Endothelial cell of hepatic sinusoid (primary cell): ENCODE measurements at regions not wholly inside any gene's neighbourhood (a gene's known extent, or its start where the extent isn't known, plus 50 kb on each side); places are given as distances from the start of the nearest gene placed in this dataset.
"Not testable (repeated sequence)": the region's sequence is repeated elsewhere in the genome, so short reads cannot be mapped to it uniquely, and the experiment has no call there.

Experiments
- in situ Hi-C: cut with HindIII; loops from 2 replicates; pipeline ENCODE4 v1.10.0; 2017; ENCODE audit warnings: low sequenced_read_pairs

- in situ Hi-C loops: no loop called here
These were observed 221.4 kb downstream of the TLE3 start for GRCh38 chr15:69876064-69876940.

- in situ Hi-C loops: not testable (repeated sequence)
These were observed 217.8 kb downstream of the TLE3 start for GRCh38 chr15:69879963-69880362.

DNA sequence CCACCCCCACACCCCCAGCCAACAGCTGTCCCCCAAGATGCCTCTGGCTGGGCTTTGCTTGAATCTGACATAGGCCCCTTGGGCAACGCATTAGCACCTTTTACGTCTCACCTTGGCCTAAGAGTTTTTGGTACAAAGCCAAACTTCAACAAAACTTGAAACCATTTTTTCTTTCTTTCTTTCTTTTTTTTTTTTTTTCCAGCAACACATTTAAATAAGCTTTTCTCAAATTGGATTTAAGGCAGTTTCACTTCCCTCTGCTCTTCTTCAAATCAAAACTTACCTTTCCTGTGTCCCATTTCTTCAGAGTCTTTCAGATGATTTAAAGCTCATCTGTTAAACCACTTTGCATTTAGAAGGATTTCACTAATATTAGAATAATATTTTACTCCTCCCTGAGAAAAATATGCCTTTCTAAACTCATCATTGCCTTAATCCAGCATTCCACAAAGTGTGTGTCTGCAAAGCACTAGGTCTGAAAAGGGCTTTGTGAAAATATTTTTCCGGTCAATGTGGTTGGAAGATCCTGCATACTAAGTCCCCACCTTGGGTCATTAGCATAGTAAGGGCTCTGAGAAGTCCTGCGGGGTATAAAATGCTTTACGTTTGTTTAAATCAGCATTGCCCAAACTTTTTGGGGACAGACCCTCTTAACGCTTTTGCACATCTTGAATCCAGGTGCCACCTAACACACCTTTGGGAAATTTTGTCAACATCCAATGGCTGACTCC lies 217.0 kb downstream of the TLE3 start:
- in situ Hi-C loops: no loop called here

DNA sequence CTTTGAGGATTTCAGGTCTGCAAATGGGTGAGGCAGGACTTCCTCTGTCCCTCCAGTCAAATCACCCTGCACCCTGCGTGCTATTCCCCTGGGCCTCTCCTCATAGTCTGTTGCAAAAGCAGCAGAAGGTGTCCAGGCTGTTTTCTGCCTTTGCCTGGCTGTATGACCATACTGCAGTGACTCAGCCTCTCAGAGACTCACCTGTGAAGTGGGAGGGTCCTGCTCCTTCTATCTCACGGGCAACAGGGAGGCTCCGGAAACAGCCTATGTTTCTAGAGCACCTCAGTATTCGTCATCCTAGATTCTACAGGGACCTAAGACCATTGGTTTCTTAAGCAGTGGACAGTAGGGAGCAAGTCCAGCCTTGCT lies 216.4 kb downstream of the TLE3 start:
- in situ Hi-C loops: no loop called here

DNA sequence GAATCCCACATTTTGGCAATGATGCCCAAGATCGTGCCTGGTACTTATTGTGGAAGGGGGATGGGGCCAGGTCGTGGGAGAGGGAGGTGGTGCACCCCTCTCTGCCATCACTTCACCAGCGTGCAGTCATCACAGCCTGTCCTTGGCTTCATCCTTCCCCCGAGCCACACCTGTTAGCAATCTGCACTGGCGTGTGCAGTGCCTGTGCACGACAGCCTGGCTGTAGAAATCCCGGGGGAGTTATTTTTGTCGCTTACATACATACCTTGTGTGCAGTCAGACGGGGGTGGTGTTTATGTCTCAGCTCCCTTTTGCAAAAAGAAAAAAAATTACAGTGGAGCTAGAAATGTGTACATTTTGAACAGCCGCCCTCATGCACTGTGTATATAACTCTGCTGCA lies 216.0 kb downstream of the TLE3 start:
- in situ Hi-C loops: no loop called here

DNA sequence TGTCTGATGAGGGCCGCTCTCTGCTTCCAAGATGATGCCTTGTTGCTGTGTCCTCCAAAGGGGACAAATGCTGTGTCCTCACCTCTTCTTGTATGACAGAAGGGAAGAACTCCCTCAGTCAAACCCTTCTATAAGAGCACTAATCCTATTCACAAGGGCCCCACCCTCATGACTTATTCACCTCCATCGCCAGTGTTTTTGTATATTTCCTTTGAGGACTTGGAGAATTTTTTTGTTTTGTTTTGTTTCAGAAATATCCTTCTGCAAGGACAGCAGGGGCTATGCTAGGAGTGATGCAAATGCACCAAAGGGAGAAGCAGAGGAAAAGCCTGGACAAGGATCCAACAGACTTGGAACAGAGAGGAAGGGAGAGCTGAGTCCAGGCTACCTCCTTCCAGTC lies 214.4 kb downstream of the TLE3 start:
- in situ Hi-C loops: no loop called here

- in situ Hi-C loops: no loop called here
These were observed 212.4 kb downstream of the TLE3 start for GRCh38 chr15:69885173-69885955.

- in situ Hi-C loops: no loop called here
These were observed 210.7 kb downstream of the TLE3 start for GRCh38 chr15:69887009-69887408.

DNA sequence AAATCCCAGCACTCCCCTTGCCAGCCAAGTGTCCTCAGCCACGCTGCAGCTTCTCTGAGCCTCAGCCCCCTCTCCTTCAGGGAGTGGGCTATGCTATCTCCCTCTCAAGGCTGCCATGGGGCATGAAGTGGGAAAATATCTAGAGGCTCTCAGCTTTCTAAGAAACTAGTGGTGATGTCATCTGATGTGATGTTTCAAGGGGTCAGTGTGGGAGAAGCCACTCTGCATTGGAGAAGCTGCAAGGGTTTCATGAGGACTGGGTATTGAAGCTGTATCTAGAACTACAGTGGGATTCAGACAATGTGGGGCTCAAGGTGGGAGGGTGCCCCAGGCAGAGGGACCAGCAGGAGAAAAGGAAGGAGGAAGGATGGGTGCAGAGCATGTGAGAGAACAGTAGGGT lies 210.2 kb downstream of the TLE3 start:
- in situ Hi-C loops: no loop called here

GRCh38 chr15:69888406-69888805 lies 209.3 kb downstream of the TLE3 start:
- in situ Hi-C loops: no loop called here

DNA sequence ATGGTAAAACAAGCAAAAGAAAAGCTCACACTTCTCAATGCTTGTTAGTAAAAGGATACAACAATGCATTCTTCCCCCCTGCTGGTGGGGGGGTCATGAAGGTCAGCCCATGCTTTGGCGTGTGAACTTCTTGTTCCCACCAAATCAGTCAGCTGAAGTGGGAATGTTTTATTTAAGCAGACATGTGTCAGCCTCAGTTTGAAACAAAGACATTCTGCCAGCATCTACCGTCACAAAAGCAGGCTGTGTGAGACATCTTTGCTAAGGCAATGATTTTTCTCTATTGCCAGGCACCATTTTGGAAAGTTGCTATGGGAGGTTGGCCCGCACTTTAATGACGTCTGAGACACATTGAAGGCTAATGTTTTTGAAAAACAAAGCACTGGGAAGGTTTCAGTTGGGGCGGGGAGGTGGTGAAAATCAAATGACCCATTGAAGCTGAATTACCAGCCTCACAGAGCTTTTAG lies 206.6 kb downstream of the TLE3 start:
- in situ Hi-C loops: no loop called here

- in situ Hi-C loops: no loop called here
These were observed 206.1 kb downstream of the TLE3 start for GRCh38 chr15:69891606-69892005.

DNA sequence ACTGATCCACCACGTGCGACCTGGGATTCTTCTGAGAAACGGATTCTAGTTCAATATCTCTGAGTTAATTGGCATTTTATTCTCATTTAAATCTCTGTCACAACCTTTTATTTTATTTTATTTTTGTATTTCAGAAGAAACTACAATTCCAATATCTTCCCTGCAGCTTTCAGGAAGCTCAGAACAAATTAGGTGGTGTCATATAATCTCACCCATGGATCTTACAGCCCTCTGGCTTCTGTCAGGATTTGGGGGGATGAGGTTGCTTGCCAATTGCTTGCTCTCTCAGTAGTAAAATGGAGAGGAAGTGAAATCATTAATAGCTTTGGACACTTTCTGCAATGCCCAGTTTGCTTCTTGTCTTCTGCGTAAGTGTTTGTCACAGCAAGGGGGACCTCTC lies 205.4 kb downstream of the TLE3 start:
- in situ Hi-C loops: no loop called here

DNA sequence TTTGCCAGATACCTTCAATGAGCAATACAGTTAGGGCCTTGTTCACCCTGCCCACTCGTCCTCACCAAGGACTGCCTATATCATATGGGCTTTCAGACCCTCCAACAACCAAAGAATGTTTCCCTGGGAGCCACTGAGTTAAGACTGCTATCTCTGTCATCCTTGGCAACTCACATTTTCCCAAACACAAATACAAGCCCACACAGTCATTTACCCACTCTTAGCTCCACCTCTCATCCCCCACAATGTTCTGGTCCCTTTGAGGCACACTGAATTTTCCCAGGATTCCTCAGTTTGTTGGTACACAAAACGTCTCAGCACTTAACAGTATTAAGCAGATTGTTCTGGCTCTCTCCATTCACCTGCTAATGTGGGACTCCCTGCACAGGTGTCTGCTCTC lies 204.6 kb downstream of the TLE3 start:
- in situ Hi-C loops: no loop called here

- in situ Hi-C loops: no loop called here
These were observed 203.9 kb downstream of the TLE3 start for GRCh38 chr15:69893863-69894262.

- in situ Hi-C loops: no loop called here
These were observed 202.5 kb downstream of the TLE3 start for GRCh38 chr15:69895202-69895601.

- in situ Hi-C loops: no loop called here
These were observed 201.1 kb downstream of the TLE3 start for GRCh38 chr15:69896606-69897005.

- in situ Hi-C loops: no loop called here
These were observed 200.7 kb downstream of the TLE3 start for GRCh38 chr15:69897061-69897460.

DNA sequence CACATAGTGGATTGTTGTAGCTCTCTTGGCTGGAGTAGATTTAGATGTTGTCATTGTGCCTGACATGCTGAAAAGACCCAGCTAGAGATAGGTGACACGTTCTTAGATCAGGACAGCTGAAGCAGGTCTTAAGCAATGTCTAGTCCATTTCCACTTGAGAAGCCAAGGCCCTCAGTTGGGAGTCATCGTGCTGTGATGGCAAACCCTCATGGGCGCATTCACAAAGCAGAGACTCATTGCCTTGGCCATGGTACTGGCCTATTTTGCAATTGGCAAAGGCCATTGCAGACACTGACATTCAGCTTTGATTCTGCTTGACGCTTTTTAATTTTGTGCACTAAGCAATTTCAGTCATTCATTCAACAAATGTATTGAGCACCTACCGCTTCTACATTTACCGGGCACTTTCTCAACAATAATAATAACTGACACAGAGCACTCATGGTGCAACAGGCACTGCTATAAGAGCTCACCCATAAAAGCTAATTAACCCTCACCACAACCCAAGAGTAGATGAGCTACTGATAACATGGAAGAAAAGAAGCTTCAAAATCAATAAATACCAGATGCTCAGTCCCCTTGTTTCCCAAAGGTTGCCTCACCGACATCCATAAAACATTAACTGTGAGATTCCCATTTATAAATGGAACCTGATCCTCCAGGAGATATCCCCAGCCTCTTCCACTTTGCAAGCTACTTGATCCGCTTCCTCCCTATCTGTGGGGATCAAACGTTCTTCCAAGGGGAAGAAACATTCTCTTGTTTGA lies 200.1 kb downstream of the TLE3 start:
- in situ Hi-C loops: no loop called here

DNA sequence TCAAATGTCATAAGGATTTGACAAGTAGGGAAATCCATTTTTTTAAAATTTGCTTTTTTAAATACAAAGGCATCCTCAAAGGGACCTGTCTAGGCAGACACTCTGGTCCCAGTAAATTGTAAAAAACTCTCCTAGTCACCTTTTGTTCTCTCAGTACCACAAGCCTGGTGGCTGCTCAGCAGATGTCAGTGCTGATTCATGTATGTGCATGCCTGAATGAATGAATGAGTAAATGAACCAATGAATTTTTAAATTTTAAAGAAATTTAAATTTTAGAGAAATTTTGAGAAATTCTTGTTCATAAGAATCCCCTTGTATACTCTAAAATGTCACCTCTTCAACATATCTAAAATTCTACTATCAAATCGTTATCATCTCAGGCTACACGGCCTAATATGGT lies 199.5 kb downstream of the TLE3 start:
- in situ Hi-C loops: no loop called here
